ENCODE measurements at regions not wholly inside any gene's neighbourhood (a gene's known extent, or its start where the extent isn't known, plus 50 kb on each side); places are given as distances from the start of the nearest gene placed in this dataset.

- TF ChIP-seq, protein P1, sequence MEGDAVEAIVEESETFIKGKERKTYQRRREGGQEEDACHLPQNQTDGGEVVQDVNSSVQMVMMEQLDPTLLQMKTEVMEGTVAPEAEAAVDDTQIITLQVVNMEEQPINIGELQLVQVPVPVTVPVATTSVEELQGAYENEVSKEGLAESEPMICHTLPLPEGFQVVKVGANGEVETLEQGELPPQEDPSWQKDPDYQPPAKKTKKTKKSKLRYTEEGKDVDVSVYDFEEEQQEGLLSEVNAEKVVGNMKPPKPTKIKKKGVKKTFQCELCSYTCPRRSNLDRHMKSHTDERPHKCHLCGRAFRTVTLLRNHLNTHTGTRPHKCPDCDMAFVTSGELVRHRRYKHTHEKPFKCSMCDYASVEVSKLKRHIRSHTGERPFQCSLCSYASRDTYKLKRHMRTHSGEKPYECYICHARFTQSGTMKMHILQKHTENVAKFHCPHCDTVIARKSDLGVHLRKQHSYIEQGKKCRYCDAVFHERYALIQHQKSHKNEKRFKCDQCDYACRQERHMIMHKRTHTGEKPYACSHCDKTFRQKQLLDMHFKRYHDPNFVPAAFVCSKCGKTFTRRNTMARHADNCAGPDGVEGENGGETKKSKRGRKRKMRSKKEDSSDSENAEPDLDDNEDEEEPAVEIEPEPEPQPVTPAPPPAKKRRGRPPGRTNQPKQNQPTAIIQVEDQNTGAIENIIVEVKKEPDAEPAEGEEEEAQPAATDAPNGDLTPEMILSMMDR (IDR thresholded peaks at IDR 0.05; ENCODE audit: low read depth, low read length) = no peak
- peak overlapping the region; percentile 53 for H3K4me3 ChIP-seq (ENCODE audit: low read depth, low read length)
Measured at GRCh38 chr6:27814665-27815424, 97.4 kb downstream of the OR2B2 start.

DNA sequence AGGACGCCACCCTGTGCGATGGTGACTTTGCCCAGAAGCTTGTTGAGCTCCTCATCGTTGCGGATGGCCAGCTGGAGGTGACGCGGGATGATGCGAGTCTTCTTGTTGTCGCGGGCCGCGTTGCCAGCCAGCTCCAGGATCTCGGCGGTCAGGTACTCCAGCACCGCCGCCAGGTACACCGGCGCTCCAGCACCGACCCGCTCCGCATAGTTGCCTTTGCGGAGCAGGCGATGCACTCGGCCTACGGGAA is 97.9 kb downstream of the OR2B2 start:
- peak overlapping the region; percentile 53 for H3K4me3 ChIP-seq (ENCODE audit: low read depth, low read length)

DNA sequence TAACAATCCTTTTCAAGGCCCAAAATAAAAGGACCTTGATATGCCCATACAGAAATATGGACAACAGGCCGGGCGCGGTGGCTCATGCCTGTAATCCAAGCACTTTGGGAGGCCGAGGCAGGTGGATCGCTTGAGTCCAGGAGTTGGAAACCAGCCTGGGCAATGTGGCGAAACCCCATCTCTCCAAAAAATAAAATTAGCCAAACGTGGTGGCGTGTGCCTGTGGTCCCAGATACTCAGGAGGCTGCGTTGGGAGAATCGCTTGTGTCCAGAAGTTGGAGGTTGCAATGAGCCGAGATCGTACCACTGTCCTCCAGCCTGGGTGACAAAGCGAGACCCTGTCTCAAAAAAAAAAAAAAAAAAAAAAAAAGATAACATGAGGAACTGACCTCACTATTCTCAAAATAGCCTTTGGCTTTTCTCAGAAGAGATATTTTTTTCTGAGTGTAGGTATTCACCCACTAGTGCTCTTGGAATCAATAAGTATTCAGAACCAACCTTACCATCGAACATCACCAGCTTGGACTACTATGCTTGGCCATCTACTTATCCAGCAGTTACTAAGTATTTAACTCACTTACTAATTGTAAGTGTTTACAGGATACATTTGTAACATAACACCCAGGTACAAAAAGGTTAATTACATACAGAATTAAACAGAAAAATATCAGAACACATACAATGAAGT is 99.2 kb downstream of the OR2B2 start:
- no peak overlapping the region for H3K4me3 ChIP-seq (ENCODE audit: low read depth, low read length)
- TF ChIP-seq, protein P1 (IDR thresholded peaks at IDR 0.05; ENCODE audit: low read depth, low read length) = no peak

DNA sequence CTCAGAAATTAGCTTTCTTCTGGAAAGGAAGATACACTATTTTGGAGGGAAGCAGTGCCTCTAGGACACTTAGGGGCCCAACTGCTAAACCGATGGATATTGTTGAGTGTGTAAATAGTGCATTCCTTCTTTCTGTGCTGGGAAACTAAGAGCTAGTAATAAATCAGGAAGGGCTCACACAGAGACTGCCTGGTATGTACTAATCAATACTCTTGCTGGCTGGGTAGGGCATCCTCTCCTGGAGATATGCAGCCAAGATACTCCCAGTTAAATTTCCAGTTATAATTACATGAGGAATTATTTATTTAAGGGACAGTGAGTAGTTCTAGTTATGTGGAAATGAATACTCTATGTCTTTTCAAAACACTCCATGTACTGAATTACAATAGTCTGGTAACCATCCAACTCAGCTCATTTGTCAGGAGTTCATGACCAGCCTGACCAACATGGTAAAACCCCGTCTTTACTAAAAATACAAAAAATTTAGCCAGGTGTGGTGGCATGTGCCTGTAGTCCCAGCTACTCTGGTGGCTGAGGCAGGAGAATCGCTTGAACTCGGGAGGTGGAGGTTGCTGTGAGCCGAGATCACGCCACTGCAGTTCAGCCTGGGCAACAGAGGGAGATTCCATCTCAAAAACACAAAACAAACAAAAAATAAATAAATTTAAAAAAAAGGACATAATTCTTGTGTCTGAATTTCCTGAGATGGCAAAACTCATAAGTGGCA is 100.0 kb downstream of the OR2B2 start:
- no peak overlapping the region for H3K4me3 ChIP-seq (ENCODE audit: low read depth, low read length)
- TF ChIP-seq, protein P1 (IDR thresholded peaks at IDR 0.05; ENCODE audit: low read depth, low read length) = no peak

- H3K4me3 ChIP-seq (ENCODE audit: low read depth, low read length) = peak overlapping the region; percentile 78
- TF ChIP-seq, protein P1 (IDR thresholded peaks at IDR 0.05; ENCODE audit: low read depth, low read length) = no peak
Measured at GRCh38 chr6:27811451-27811772, 100.8 kb downstream of the OR2B2 start.

- TF ChIP-seq, protein P1 (IDR thresholded peaks at IDR 0.05; ENCODE audit: low read depth, low read length) = no peak
- H3K4me3 ChIP-seq (ENCODE audit: low read depth, low read length) = peak overlapping the region; percentile 78
Measured at GRCh38 chr6:27810768-27811450, 101.3 kb downstream of the OR2B2 start.

GRCh38 chr6:27809939-27810767 is 102.0 kb downstream of the OR2B2 start:
- H3K4me3 ChIP-seq (ENCODE audit: low read depth, low read length) = peak overlapping the region; percentile 78
- TF ChIP-seq, protein P1 (IDR thresholded peaks at IDR 0.05; ENCODE audit: low read depth, low read length) = no peak
